MM.1S (cell line): ENCODE measurements at regions not wholly inside any gene's neighbourhood (a gene's known extent, or its start where the extent isn't known, plus 50 kb on each side); places are given as distances from the start of the nearest gene placed in this dataset.

Source experiments
- EZH2 ChIP-seq: fragments of 300-600 bp; sonication (generic); optimal IDR thresholded peaks from 2 replicates; pipeline ENCODE3; 2017; ENCODE audit warnings: low read depth, mild to moderate bottlenecking, antibody characterized with exemption, low read length, mixed read lengths
- TF ChIP-seq, protein P1 (sequence below): fragments of 300-600 bp; sonication (generic); IDR thresholded peaks from 2 replicates; pipeline ENCODE4 v1.5.1; 2016; ENCODE audit warnings: antibody characterized with exemption, low read length, mixed read lengths

DNA sequence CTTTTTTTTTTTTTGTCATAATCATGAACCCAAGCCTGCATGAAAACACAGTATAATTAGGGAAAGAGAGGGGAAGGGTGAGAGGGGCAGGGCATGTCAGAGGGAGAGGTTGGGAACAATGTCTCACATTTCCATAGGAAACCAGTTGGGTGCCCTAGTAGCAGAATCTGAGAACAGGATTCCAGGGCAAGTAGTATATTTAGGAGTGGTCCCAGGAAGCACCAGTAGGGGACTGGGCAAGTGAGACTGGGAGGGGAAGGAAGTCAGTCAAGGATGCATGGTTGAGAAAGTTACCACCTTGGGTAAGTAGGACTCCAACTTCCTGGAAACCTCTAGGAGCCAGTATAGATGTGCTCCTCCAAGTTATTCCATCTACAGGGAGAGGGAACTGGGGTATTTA lies 88.6 kb upstream of the MAFB start:
- TF ChIP-seq, protein P1, sequence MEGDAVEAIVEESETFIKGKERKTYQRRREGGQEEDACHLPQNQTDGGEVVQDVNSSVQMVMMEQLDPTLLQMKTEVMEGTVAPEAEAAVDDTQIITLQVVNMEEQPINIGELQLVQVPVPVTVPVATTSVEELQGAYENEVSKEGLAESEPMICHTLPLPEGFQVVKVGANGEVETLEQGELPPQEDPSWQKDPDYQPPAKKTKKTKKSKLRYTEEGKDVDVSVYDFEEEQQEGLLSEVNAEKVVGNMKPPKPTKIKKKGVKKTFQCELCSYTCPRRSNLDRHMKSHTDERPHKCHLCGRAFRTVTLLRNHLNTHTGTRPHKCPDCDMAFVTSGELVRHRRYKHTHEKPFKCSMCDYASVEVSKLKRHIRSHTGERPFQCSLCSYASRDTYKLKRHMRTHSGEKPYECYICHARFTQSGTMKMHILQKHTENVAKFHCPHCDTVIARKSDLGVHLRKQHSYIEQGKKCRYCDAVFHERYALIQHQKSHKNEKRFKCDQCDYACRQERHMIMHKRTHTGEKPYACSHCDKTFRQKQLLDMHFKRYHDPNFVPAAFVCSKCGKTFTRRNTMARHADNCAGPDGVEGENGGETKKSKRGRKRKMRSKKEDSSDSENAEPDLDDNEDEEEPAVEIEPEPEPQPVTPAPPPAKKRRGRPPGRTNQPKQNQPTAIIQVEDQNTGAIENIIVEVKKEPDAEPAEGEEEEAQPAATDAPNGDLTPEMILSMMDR = no peak
- TF ChIP-seq EZH2 = no peak
